HEK293T (cell line): ENCODE measurements at regions not wholly inside any gene's neighbourhood (a gene's known extent, or its start where the extent isn't known, plus 50 kb on each side); places are given as distances from the start of the nearest gene placed in this dataset.
"Not testable (repeated sequence)": the region's sequence is repeated elsewhere in the genome, so short reads cannot be mapped to it uniquely, and the experiment has no call there.

ENCODE experiments used
- CTCF ChIA-PET: fragments of 350-600 bp; formaldehyde crosslinking; extraction: SDS; loops from one replicate; lab custom pipeline; 2021; ENCODE audit warnings: antibody characterized with exemption, inconsistent platforms; lab: Yijun Ruan, JAX
- POLR2A ChIA-PET: fragments of 350-600 bp; formaldehyde crosslinking; extraction: SDS; loops from one replicate; lab custom pipeline; 2020; ENCODE audit warnings: antibody characterized with exemption, inconsistent platforms; lab: Yijun Ruan, JAX
- DNase-seq: peaks from one replicate; pipeline ENCODE4 v3.0.0; 2012; ENCODE audit warnings: mixed read lengths; ENCODE audit errors: extremely low spot score
- ARNT ChIP-seq: fragments of 450-650 bp; IDR thresholded peaks from 2 replicates; pipeline ENCODE4 v1.6.1; 2017; ENCODE audit warnings: mild to moderate bottlenecking
- BHLHE40 ChIP-seq: fragments of 450-650 bp; IDR thresholded peaks from 2 replicates; pipeline ENCODE4 v1.6.1; 2016; ENCODE audit warnings: mild to moderate bottlenecking, moderate library complexity, borderline replicate concordance
- CTBP1 ChIP-seq: fragments of 450-650 bp; IDR thresholded peaks from 2 replicates; pipeline ENCODE4 v1.6.1; 2016; ENCODE audit warnings: borderline replicate concordance
- ELF4 ChIP-seq: fragments of 450-650 bp; IDR thresholded peaks from 2 replicates; pipeline ENCODE4 v1.6.1; 2017; ENCODE audit warnings: antibody characterized with exemption
- FOXA1 ChIP-seq: fragments of 450-650 bp; IDR thresholded peaks from 2 replicates; pipeline ENCODE4 v1.6.1; 2016; ENCODE audit warnings: mild to moderate bottlenecking
- FOXK2 ChIP-seq: fragments of 450-650 bp; IDR thresholded peaks from 2 replicates; pipeline ENCODE4 v1.6.1; 2016; ENCODE audit warnings: mild to moderate bottlenecking
- FOXM1 ChIP-seq: fragments of 450-650 bp; IDR thresholded peaks from 2 replicates; pipeline ENCODE4 v1.6.1; 2017; ENCODE audit warnings: mild to moderate bottlenecking, borderline replicate concordance
- HDGF ChIP-seq: fragments of 450-650 bp; IDR thresholded peaks from 2 replicates; pipeline ENCODE4 v1.6.1; 2017; ENCODE audit warnings: antibody characterized with exemption, borderline replicate concordance
- L3MBTL2 ChIP-seq: fragments of 450-650 bp; conservative IDR thresholded peaks from 2 replicates; pipeline ENCODE4 v1.6.1; 2016; ENCODE audit warnings: mild to moderate bottlenecking
- LEF1 ChIP-seq: fragments of 450-650 bp; IDR thresholded peaks from 2 replicates; pipeline ENCODE4 v1.6.1; 2017; ENCODE audit warnings: mild to moderate bottlenecking, borderline replicate concordance
- NFRKB ChIP-seq: fragments of 450-650 bp; IDR thresholded peaks from 2 replicates; pipeline ENCODE4 v1.6.1; 2016; ENCODE audit warnings: mild to moderate bottlenecking, moderate library complexity
- SP1 ChIP-seq: fragments of 450-650 bp; IDR thresholded peaks from 2 replicates; pipeline ENCODE4 v1.6.1; 2017
- SUZ12 ChIP-seq: fragments of 450-650 bp; IDR thresholded peaks from 2 replicates; pipeline ENCODE4 v1.6.1; 2016; ENCODE audit warnings: mild to moderate bottlenecking
- TARDBP ChIP-seq: fragments of 450-650 bp; IDR thresholded peaks from 2 replicates; pipeline ENCODE4 v1.6.1; 2016
- ZNF384 ChIP-seq: fragments of 450-650 bp; IDR thresholded peaks from 2 replicates; pipeline ENCODE4 v1.6.1; 2016
- TF ChIP-seq, protein P1 (sequence below): fragments of 450-650 bp; IDR thresholded peaks from 2 replicates; pipeline ENCODE4 v1.6.1; 2016

DNA sequence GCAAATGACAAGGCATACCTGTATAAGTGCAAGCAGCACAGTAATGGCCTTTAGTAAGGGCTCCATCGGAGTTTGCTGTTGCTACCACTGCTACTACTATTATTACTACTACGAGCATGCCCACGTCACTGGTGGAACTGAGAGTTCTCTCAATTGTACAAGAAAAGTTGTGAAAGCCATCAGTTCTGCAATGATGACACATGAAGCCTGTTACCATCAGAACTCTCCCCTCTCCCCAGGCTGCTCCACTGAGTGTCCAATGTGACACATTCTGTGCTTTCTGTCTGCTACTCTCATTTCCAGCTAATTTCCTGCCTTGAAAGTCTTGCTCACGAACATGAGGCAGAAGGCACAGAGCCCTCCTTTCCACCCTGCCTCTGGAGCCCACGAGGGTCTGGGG lies 263.2 kb upstream of the MGMT start:
- CTCF ChIA-PET = no interaction called here

DNA sequence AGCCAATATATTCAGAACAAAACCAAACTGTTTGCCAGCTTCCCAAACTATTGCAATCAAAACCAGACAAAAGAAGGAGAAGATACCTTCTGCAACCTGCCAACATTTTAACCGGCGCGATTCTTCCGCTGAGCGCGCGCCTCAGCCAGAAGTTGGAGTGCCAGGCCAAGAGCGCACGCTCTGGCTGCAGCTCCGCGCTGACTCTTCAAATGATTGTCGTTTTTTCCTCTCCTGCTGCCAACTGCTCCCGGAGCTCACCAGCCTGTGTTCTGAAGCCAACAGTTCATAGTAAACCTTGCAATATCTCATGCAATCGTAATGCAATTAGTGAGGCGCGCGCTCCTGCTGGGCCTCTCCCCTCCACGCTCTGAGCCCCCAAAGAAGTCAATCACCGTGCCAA lies 259.7 kb upstream of the MGMT start:
- ChIA-PET CTCF (no interaction called here), POLR2A (no interaction called here)
- DNase-seq = no peak
- TF ChIP-seq NFRKB (no peak), LEF1 (no peak), L3MBTL2 (no peak), CTBP1 (no peak), ELF4 (no peak), HDGF (no peak), TARDBP (no peak), SP1 (no peak), ARNT (no peak), FOXM1 (no peak), FOXK2 (no peak), FOXA1 (no peak), SUZ12 (no peak), BHLHE40 (no peak), ZNF384 (no peak)
- TF ChIP-seq, protein P1, sequence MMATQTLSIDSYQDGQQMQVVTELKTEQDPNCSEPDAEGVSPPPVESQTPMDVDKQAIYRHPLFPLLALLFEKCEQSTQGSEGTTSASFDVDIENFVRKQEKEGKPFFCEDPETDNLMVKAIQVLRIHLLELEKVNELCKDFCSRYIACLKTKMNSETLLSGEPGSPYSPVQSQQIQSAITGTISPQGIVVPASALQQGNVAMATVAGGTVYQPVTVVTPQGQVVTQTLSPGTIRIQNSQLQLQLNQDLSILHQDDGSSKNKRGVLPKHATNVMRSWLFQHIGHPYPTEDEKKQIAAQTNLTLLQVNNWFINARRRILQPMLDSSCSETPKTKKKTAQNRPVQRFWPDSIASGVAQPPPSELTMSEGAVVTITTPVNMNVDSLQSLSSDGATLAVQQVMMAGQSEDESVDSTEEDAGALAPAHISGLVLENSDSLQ = no peak

More for the DNA sequence above, 263.2 kb upstream of the MGMT start:
- POLR2A ChIA-PET = no interaction called here
- TF ChIP-seq SP1 = no peak
- TF ChIP-seq ZNF384 = no peak
- TF ChIP-seq CTBP1 = no peak
- TF ChIP-seq ARNT = no peak
- TF ChIP-seq L3MBTL2 = no peak
- TF ChIP-seq, protein P1 = no peak
- no peak for TF ChIP-seq FOXK2
- no peak for TF ChIP-seq SUZ12
- no peak for TF ChIP-seq TARDBP
- TF ChIP-seq ELF4 = no peak
- TF ChIP-seq NFRKB = no peak
- TF ChIP-seq LEF1 = no peak
- TF ChIP-seq HDGF = no peak
- no peak for TF ChIP-seq FOXM1
- no peak for DNase-seq

DNA sequence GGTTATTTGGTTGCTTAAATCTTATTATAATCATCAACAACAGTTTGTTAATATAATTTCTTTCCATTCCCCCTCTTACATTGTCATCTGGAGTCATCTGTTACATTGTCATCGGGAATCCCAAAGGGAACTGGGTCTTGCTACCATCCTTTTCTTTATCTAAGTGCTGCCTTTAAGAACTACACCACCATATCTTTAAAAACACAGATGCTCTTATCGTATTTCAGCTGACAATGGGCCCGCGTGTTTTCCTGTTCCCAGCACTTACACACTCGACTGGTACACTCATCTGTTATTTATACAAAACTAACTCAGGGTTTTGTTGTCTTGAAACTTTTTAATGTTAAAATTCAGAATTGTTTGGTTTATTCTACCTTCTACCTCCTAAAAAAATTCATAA lies 256.2 kb upstream of the MGMT start:
- ChIA-PET POLR2A (no interaction called here), CTCF (no interaction called here)
- DNase-seq = no peak
- no peak for TF ChIP-seq ZNF384
- no peak for TF ChIP-seq L3MBTL2

DNA sequence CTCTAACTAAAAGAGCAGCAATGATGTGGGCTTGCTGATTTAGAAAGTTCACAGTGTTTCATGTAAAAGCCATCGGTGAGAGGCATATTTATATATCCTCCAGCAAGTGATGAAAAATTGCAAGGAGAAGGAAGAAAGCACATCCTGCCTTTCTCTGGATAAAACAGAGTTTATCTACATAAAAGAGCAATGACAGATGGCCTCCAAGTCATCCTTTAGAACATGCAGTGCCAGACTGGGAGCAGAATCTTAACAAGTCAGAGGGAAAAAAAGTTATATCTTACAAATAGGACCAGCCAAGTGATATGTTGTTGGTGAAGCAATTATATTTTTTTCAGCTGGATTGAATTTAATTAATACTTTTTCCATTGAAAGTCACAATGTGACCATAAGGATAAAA lies 253.8 kb upstream of the MGMT start:
- POLR2A ChIA-PET = no interaction called here
- DNase-seq = no peak
- CTCF ChIA-PET = no interaction called here
- TF ChIP-seq FOXM1 = no peak
- no peak for TF ChIP-seq FOXK2
- TF ChIP-seq HDGF = no peak
- TF ChIP-seq ZNF384 = no peak
- no peak for TF ChIP-seq SUZ12
- TF ChIP-seq ARNT = no peak
- no peak for TF ChIP-seq CTBP1
- TF ChIP-seq TARDBP = no peak
- TF ChIP-seq, protein P1 = no peak
- no peak for TF ChIP-seq ELF4
- TF ChIP-seq L3MBTL2 = no peak
- TF ChIP-seq FOXA1 = no peak
- TF ChIP-seq BHLHE40 = no peak
- TF ChIP-seq NFRKB = no peak
- TF ChIP-seq LEF1 = no peak
- no peak for TF ChIP-seq SP1

DNA sequence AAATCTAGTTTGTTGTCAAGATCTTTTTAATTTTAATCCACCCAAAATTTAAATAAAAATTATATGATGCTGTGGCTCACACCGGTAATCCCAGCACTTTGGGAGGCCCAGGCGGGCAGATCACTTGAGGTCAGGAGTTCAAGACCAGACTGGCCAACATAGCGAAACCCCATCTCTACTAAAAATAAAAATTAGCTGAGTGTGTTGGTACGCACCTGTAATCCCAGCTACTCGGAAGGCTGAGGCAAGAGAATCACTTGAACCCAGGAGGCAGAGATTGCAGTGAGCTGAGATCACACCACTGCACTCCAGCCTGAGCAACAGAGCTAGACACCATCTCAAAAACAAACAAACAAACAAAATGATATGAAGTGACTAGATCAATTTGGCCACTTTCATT lies 253.0 kb upstream of the MGMT start:
- POLR2A ChIA-PET, DNase-seq, CTCF ChIA-PET: not testable (repeated sequence)

DNA sequence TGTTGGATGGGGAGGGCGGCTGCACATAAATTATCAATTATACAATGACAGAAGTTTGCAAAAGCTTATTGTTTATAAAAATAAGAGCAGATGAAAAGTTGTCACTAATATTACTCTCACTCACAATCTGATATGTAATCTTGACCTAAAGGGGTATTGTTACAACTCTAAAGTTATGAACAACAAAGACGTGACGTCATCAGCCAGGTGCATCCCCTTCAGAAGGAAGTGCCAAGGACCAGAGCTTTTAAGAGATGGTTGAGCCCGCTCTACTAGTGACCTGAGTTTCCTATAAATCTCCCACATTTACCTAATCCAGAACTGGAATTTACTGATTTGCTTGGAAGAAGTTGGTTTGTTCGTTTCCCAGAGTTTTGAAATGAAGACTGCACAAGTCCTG lies 247.7 kb upstream of the MGMT start:
- no peak for DNase-seq
- POLR2A ChIA-PET = no interaction called here
- CTCF ChIA-PET = no interaction called here
- no peak for TF ChIP-seq BHLHE40
- TF ChIP-seq SP1 = no peak
- TF ChIP-seq HDGF = no peak
- no peak for TF ChIP-seq ZNF384
- TF ChIP-seq TARDBP = no peak
- TF ChIP-seq NFRKB = no peak
- no peak for TF ChIP-seq SUZ12
- no peak for TF ChIP-seq L3MBTL2
- no peak for TF ChIP-seq FOXA1
- TF ChIP-seq FOXK2 = no peak
- TF ChIP-seq ARNT = no peak
- no peak for TF ChIP-seq FOXM1
- TF ChIP-seq, protein P1 = no peak
- no peak for TF ChIP-seq LEF1
- no peak for TF ChIP-seq ELF4
- TF ChIP-seq CTBP1 = no peak
